ENCODE measurements at regions not wholly inside any gene's neighbourhood (a gene's known extent, or its start where the extent isn't known, plus 50 kb on each side); places are given as distances from the start of the nearest gene placed in this dataset.

GRCh38 chr5:130462516-130462915, 558.3 kb downstream of the CHSY3 start:
- FAIRE-seq (no peak), ATAC-seq (no peak), DNase-seq (ENCODE audit: low read depth, low spot score) (no peak)
- H3K9me3 ChIP-seq (replicated peaks; ENCODE audit: control insufficient read depth, insufficient read depth, low read length): no peaks in the 10 kb centered on the region
- ChIA-PET POLR2A (no interaction called here), CTCF (no interaction called here), RAD21 (ENCODE audit: unreplicated experiment) (no interaction called here), SMC1A (ENCODE audit: uncharacterized antibody, unreplicated experiment) (no interaction called here)
- H4K20me1 ChIP-seq (ENCODE audit: control insufficient read depth, insufficient read depth): no peaks in the 10 kb centered on the region
- no peaks in the 10 kb centered on the region for H3K27me3 ChIP-seq (replicated peaks in 1 of 2; ENCODE audit: control insufficient read depth in 2 of 2, insufficient read depth in 2 of 2, low read length in 1 of 2)
- in situ Hi-C loops (cut with MboI): no loop called here
- no peak overlapping the region for H3K4me2 ChIP-seq (ENCODE audit: control insufficient read depth, insufficient read depth)
- H3K27ac ChIP-seq (ENCODE audit: control insufficient read depth, insufficient read depth): no peak overlapping the region
- H3K4me1 ChIP-seq (ENCODE audit: control insufficient read depth, insufficient read depth, low read length): no peaks in the 10 kb centered on the region
- H3K79me2 ChIP-seq (ENCODE audit: control insufficient read depth, insufficient read depth, low read length): no peaks in the 10 kb centered on the region
- no peak overlapping the region for H3K9ac ChIP-seq (ENCODE audit: control insufficient read depth, insufficient read depth, low read length)
- no peaks in the 10 kb centered on the region for H3K36me3 ChIP-seq (ENCODE audit: control insufficient read depth in 2 of 2, insufficient read depth in 2 of 2, low read length in 1 of 2)
- intact Hi-C loops (cut with micrococcal nuclease; ENCODE audit: unreplicated experiment): no loop called here
- H2AFZ ChIP-seq (ENCODE audit: control insufficient read depth, low read depth, low read length): no peak overlapping the region
- no TSS peak for BruUV-seq (replicated peaks)
- 36% methylated on average over 1 of the region's 1 CpG for WGBS (ENCODE audit: insufficient coverage, insufficient replicate concordance, low lambda C conversion rate, missing lambda C conversion rate)
- no peak for TF ChIP-seq SPI1 (IDR thresholded peaks at IDR 0.05; ENCODE audit: borderline replicate concordance, insufficient read depth, low read depth, low read length)
- no peak overlapping the region for H3K4me3 ChIP-seq

DNA sequence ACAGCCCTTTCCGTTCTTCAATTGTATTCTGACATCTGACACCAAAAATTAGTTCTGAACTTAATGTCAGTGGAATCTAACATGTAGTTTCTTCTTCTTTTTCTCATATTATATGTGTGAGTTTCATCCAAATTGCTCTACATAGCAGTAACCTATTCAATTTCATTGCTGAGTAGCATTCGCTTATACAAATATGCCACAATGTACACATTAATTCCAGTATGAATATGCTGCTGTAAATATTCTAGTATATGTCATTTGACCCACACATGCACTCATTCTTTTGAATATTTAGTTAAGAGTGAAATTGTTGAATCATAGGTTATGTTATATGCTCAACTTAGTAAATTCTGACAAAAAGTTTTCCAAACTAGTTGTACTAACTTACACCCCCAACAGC, 550.9 kb downstream of the CHSY3 start:
- in situ Hi-C loops (cut with MboI) (no loop called here), intact Hi-C loops (cut with micrococcal nuclease; ENCODE audit: unreplicated experiment) (no loop called here)
- TF ChIP-seq MTA2 (IDR thresholded peaks at IDR 0.05; ENCODE audit: low read depth): no peak
- TF ChIP-seq E2F8 (IDR thresholded peaks at IDR 0.05; ENCODE audit: low read depth, partially characterized antibody): no peak
- no peak for TF ChIP-seq IKZF1 (conservative IDR thresholded peaks at IDR 0.05)
- TF ChIP-seq CHD2 (IDR thresholded peaks at IDR 0.05; ENCODE audit: borderline replicate concordance, low read depth, low read length): no peak
- TF ChIP-seq POLR2AphosphoS2 (IDR thresholded peaks at IDR 0.05; ENCODE audit: low read depth, low read length): no peak
- no peak for TF ChIP-seq SREBF1 (IDR thresholded peaks at IDR 0.05; ENCODE audit: low read length)
- no peak for TF ChIP-seq EZH2 (IDR thresholded peaks at IDR 0.05; ENCODE audit: borderline replicate concordance, control insufficient read depth, low read depth, low read length)
- TF ChIP-seq, protein P1, sequence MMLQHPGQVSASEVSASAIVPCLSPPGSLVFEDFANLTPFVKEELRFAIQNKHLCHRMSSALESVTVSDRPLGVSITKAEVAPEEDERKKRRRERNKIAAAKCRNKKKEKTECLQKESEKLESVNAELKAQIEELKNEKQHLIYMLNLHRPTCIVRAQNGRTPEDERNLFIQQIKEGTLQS (IDR thresholded peaks at IDR 0.05; ENCODE audit: borderline replicate concordance, extremely low read depth, low read depth, low read length): no peak
- TF ChIP-seq BACH1 (IDR thresholded peaks at IDR 0.05; ENCODE audit: borderline replicate concordance): no peak
- TF ChIP-seq, protein P2, sequence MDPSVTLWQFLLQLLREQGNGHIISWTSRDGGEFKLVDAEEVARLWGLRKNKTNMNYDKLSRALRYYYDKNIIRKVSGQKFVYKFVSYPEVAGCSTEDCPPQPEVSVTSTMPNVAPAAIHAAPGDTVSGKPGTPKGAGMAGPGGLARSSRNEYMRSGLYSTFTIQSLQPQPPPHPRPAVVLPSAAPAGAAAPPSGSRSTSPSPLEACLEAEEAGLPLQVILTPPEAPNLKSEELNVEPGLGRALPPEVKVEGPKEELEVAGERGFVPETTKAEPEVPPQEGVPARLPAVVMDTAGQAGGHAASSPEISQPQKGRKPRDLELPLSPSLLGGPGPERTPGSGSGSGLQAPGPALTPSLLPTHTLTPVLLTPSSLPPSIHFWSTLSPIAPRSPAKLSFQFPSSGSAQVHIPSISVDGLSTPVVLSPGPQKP (IDR thresholded peaks at IDR 0.05; ENCODE audit: low read depth, low read length): no peak
- no peak overlapping the region for H3K4me2 ChIP-seq (ENCODE audit: control insufficient read depth, insufficient read depth)
- no peak overlapping the region for H3K27ac ChIP-seq (ENCODE audit: control insufficient read depth, insufficient read depth)
- no peak for DNase-seq (ENCODE audit: low read depth, low spot score)
- H3K9me3 ChIP-seq (replicated peaks; ENCODE audit: control insufficient read depth, insufficient read depth, low read length): no peaks in the 10 kb centered on the region
- H3K4me1 ChIP-seq (ENCODE audit: control insufficient read depth, insufficient read depth, low read length): no peaks in the 10 kb centered on the region
- WGBS (ENCODE audit: insufficient coverage, insufficient replicate concordance, low lambda C conversion rate, missing lambda C conversion rate): 14% methylated on average over 2 of the region's 2 CpGs
- CTCF ChIA-PET: no interaction called here
- no peak overlapping the region for H3K9ac ChIP-seq (ENCODE audit: control insufficient read depth, insufficient read depth, low read length)
- no peaks in the 10 kb centered on the region for H3K79me2 ChIP-seq (ENCODE audit: control insufficient read depth, insufficient read depth, low read length)
- SMC1A ChIA-PET (ENCODE audit: uncharacterized antibody, unreplicated experiment): no interaction called here
- no peaks in the 10 kb centered on the region for H3K27me3 ChIP-seq (replicated peaks in 1 of 2; ENCODE audit: control insufficient read depth in 2 of 2, insufficient read depth in 2 of 2, low read length in 1 of 2)
- no peaks in the 10 kb centered on the region for H4K20me1 ChIP-seq (ENCODE audit: control insufficient read depth, insufficient read depth)
- POLR2A ChIA-PET: no interaction called here
- H3K4me3 ChIP-seq: no peak overlapping the region
- no peak for ATAC-seq
- FAIRE-seq: no peak
- H2AFZ ChIP-seq (ENCODE audit: control insufficient read depth, low read depth, low read length): no peak overlapping the region
- no peaks in the 10 kb centered on the region for H3K36me3 ChIP-seq (ENCODE audit: control insufficient read depth in 2 of 2, insufficient read depth in 2 of 2, low read length in 1 of 2)
- BruUV-seq (replicated peaks): no TSS peak
- RAD21 ChIA-PET (ENCODE audit: unreplicated experiment): no interaction called here
